AML-193 (cell line): ENCODE measurements at regions not wholly inside any gene's neighbourhood (a gene's known extent, or its start where the extent isn't known, plus 50 kb on each side); places are given as distances from the start of the nearest gene placed in this dataset.

Experiments used
- DNase-seq, 2 experiments: peaks; one replicate each; lab custom pipeline; 2025; lab: John Stamatoyannopoulos, UW

GRCh38 chr18:40939656-40940515 is 1015.1 kb upstream of the PIK3C3 start:
- no peak for DNase-seq

- DNase-seq = no peak
Measured at GRCh38 chr18:40938615-40939014, 1016.4 kb upstream of the PIK3C3 start.

- DNase-seq = no peak
Measured at GRCh38 chr18:40937386-40937785, 1017.6 kb upstream of the PIK3C3 start.

GRCh38 chr18:40935423-40935822 is 1019.6 kb upstream of the PIK3C3 start:
- peak; percentile 17 to 41 for DNase-seq

GRCh38 chr18:40932862-40933261 is 1022.2 kb upstream of the PIK3C3 start:
- no peak for DNase-seq

- DNase-seq = no peak
Measured at GRCh38 chr18:40930211-40930882, 1024.7 kb upstream of the PIK3C3 start.

- DNase-seq = no peak
Measured at GRCh38 chr18:40929399-40929798, 1025.6 kb upstream of the PIK3C3 start.

- no peak for DNase-seq
Measured at GRCh38 chr18:40926679-40927078, 1028.4 kb upstream of the PIK3C3 start.

GRCh38 chr18:40925071-40925541 is 1029.9 kb upstream of the PIK3C3 start:
- DNase-seq = no peak

GRCh38 chr18:40921845-40922629 is 1033.0 kb upstream of the PIK3C3 start:
- DNase-seq = no peak

- DNase-seq = no peak
Measured at GRCh38 chr18:40917056-40917455, 1038.0 kb upstream of the PIK3C3 start.

GRCh38 chr18:40915724-40916123 is 1039.3 kb upstream of the PIK3C3 start:
- no peak for DNase-seq

GRCh38 chr18:40911582-40912254 is 1043.3 kb upstream of the PIK3C3 start:
- no peak for DNase-seq

- no peak for DNase-seq
Measured at GRCh38 chr18:40911041-40911440, 1044.0 kb upstream of the PIK3C3 start.

GRCh38 chr18:40907842-40908241 is 1047.2 kb upstream of the PIK3C3 start:
- no peak for DNase-seq

GRCh38 chr18:40904295-40904694 is 1050.7 kb upstream of the PIK3C3 start:
- no peak for DNase-seq

- no peak for DNase-seq
Measured at GRCh38 chr18:40902436-40902835, 1052.6 kb upstream of the PIK3C3 start.

GRCh38 chr18:40897884-40898283 is 1057.2 kb upstream of the PIK3C3 start:
- DNase-seq = no peak

GRCh38 chr18:40883271-40883670 is 1071.8 kb upstream of the PIK3C3 start:
- DNase-seq = no peak

GRCh38 chr18:40882468-40882867 is 1072.6 kb upstream of the PIK3C3 start:
- no peak for DNase-seq

- DNase-seq = no peak
Measured at GRCh38 chr18:40878371-40878770, 1076.7 kb upstream of the PIK3C3 start.

- no peak for DNase-seq
Measured at GRCh38 chr18:40877096-40877495, 1077.9 kb upstream of the PIK3C3 start.
